ENCODE measurements at regions not wholly inside any gene's neighbourhood (a gene's known extent, or its start where the extent isn't known, plus 50 kb on each side); places are given as distances from the start of the nearest gene placed in this dataset.

GRCh38 chr9:88800329-88800682, 191.0 kb upstream of the S1PR3 start:
- no peak for DNase-seq

GRCh38 chr9:88801214-88801796, 190.0 kb upstream of the S1PR3 start:
- no peak for DNase-seq

GRCh38 chr9:88802533-88802932, 188.7 kb upstream of the S1PR3 start:
- DNase-seq: no peak

- no peak for DNase-seq
Measured at GRCh38 chr9:88803546-88804253, 187.6 kb upstream of the S1PR3 start.

GRCh38 chr9:88804254-88804596, 187.0 kb upstream of the S1PR3 start:
- DNase-seq: no peak

GRCh38 chr9:88805217-88805943, 185.9 kb upstream of the S1PR3 start:
- no peak for DNase-seq

GRCh38 chr9:88807426-88807825, 183.8 kb upstream of the S1PR3 start:
- no peak for DNase-seq

- DNase-seq: no peak
Measured at GRCh38 chr9:88808019-88808656, 183.1 kb upstream of the S1PR3 start.

- no peak for DNase-seq
Measured at GRCh38 chr9:88808761-88809354, 182.4 kb upstream of the S1PR3 start.

GRCh38 chr9:88809355-88810161, 181.7 kb upstream of the S1PR3 start:
- no peak for DNase-seq

- no peak for DNase-seq
Measured at GRCh38 chr9:88810826-88811225, 180.4 kb upstream of the S1PR3 start.

- no peak for DNase-seq
Measured at GRCh38 chr9:88811511-88811910, 179.8 kb upstream of the S1PR3 start.

GRCh38 chr9:88812938-88813637, 178.2 kb upstream of the S1PR3 start:
- DNase-seq: no peak

- DNase-seq: no peak
Measured at GRCh38 chr9:88813638-88814209, 177.5 kb upstream of the S1PR3 start.

- no peak for DNase-seq
Measured at GRCh38 chr9:88814577-88814976, 176.7 kb upstream of the S1PR3 start.

GRCh38 chr9:88816141-88816540, 175.1 kb upstream of the S1PR3 start:
- no peak for DNase-seq

GRCh38 chr9:88816591-88816990, 174.7 kb upstream of the S1PR3 start:
- no peak for DNase-seq

GRCh38 chr9:88817628-88818027, 173.6 kb upstream of the S1PR3 start:
- no peak for DNase-seq

GRCh38 chr9:88818495-88819201, 172.6 kb upstream of the S1PR3 start:
- DNase-seq: no peak

GRCh38 chr9:88819476-88819875, 171.8 kb upstream of the S1PR3 start:
- no peak for DNase-seq

GRCh38 chr9:88820055-88820454, 171.2 kb upstream of the S1PR3 start:
- DNase-seq: no peak

Measured in COR-L47 (cell line).